NCI-H2196 treated with DMSO at 0.1 percent for 48 hours (cell line): ENCODE measurements at regions not wholly inside any gene's neighbourhood (a gene's known extent, or its start where the extent isn't known, plus 50 kb on each side); places are given as distances from the start of the nearest gene placed in this dataset.

Experiments
- DNase-seq: peaks from one replicate; lab custom pipeline; 2025; ENCODE audit not compliant: unreplicated experiment; lab: John Stamatoyannopoulos, UW

GRCh38 chr17:77854083-77854758, 104.3 kb upstream of the TNRC6C start:
- no peak for DNase-seq

GRCh38 chr17:77854759-77855745, 103.5 kb upstream of the TNRC6C start:
- DNase-seq: no peak

GRCh38 chr17:77856551-77857305, 101.8 kb upstream of the TNRC6C start:
- DNase-seq: no peak

- no peak for DNase-seq
Measured at GRCh38 chr17:77857306-77857555, 101.3 kb upstream of the TNRC6C start.

- DNase-seq: no peak
Measured at GRCh38 chr17:77857613-77858012, 100.9 kb upstream of the TNRC6C start.

- DNase-seq: no peak
Measured at GRCh38 chr17:77858291-77859034, 100.0 kb upstream of the TNRC6C start.

GRCh38 chr17:77859035-77859810, 99.3 kb upstream of the TNRC6C start:
- DNase-seq: no peak

- DNase-seq: no peak
Measured at GRCh38 chr17:77861133-77861695, 97.3 kb upstream of the TNRC6C start.

GRCh38 chr17:77861981-77862645, 96.4 kb upstream of the TNRC6C start:
- no peak for DNase-seq

GRCh38 chr17:77862890-77863813, 95.4 kb upstream of the TNRC6C start:
- DNase-seq: no peak

GRCh38 chr17:77863814-77864161, 94.7 kb upstream of the TNRC6C start:
- DNase-seq: peak; percentile 75

- no peak for DNase-seq
Measured at GRCh38 chr17:77864234-77865111, 94.0 kb upstream of the TNRC6C start.

- DNase-seq: no peak
Measured at GRCh38 chr17:77865112-77865611, 93.3 kb upstream of the TNRC6C start.

GRCh38 chr17:77865716-77866115, 92.8 kb upstream of the TNRC6C start:
- no peak for DNase-seq

GRCh38 chr17:77867308-77867781, 91.2 kb upstream of the TNRC6C start:
- no peak for DNase-seq

GRCh38 chr17:77867976-77868713, 90.4 kb upstream of the TNRC6C start:
- DNase-seq: no peak
